ENCODE measurements at regions not wholly inside any gene's neighbourhood (a gene's known extent, or its start where the extent isn't known, plus 50 kb on each side); places are given as distances from the start of the nearest gene placed in this dataset.

GRCh38 chr2:4192119-4192518 lies 488.7 kb downstream of the DCDC2C start:
- Histone ChIP-seq H3K36me3 (no peaks in the 10 kb centered on the region), H3K27me3 (ENCODE audit: insufficient read depth, low read depth, severe bottlenecking) (no peaks in the 10 kb centered on the region), H3K9me3 (ENCODE audit: severe bottlenecking) (peaks cover 14% of the 10 kb centered on the region), H3K27ac (no peak overlapping the region), H3K4me3 (ENCODE audit: low read depth, low read length) (no peak overlapping the region)
- TF ChIP-seq, protein P1, sequence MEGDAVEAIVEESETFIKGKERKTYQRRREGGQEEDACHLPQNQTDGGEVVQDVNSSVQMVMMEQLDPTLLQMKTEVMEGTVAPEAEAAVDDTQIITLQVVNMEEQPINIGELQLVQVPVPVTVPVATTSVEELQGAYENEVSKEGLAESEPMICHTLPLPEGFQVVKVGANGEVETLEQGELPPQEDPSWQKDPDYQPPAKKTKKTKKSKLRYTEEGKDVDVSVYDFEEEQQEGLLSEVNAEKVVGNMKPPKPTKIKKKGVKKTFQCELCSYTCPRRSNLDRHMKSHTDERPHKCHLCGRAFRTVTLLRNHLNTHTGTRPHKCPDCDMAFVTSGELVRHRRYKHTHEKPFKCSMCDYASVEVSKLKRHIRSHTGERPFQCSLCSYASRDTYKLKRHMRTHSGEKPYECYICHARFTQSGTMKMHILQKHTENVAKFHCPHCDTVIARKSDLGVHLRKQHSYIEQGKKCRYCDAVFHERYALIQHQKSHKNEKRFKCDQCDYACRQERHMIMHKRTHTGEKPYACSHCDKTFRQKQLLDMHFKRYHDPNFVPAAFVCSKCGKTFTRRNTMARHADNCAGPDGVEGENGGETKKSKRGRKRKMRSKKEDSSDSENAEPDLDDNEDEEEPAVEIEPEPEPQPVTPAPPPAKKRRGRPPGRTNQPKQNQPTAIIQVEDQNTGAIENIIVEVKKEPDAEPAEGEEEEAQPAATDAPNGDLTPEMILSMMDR (IDR thresholded peaks at IDR 0.05; ENCODE audit: low read depth, low read length), result no peak
- DNase-seq, result no peak

DNA sequence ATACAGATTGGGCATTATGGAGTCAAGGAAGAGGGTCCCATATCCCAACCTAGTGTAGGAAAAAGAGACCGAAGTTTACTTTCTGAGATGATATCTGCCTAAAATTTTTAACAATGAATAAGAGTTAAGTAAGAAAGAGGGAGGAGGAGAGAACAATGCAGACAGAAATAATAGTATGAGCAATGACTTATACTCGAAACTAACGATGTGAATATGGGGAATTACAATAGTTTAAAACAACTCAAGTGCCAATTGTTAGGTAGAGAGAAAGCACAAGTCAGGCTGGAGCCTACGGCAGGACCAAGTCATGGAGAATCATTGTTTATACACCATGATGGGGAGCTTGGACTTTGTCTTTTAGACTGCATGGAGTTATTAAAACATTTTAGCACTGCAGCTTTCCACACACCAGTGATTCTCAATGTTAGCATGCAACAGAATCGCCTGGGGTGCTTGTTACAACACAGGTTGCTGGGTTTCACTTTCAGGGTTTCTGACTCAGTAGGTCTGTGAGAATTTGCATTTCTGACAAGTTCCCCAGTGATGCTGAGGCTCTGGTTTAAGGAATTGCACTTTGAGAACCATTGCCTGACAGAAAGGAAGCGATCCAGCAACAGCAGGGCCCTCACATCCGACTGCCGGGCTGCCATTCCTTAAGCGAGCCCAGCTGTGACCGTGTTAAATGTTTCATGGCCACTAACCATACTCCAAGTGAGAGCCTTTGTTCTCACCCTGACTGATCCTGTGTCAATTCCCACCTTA lies 511.2 kb downstream of the DCDC2C start:
- Histone ChIP-seq H3K27ac (no peak overlapping the region), H3K4me3 (ENCODE audit: low read depth, low read length) (no peak overlapping the region), H3K9me3 (ENCODE audit: severe bottlenecking) (no peaks in the 10 kb centered on the region), H3K27me3 (ENCODE audit: insufficient read depth, low read depth, severe bottlenecking) (no peaks in the 10 kb centered on the region), H3K36me3 (no peaks in the 10 kb centered on the region)
- TF ChIP-seq, protein P1 (IDR thresholded peaks at IDR 0.05; ENCODE audit: low read depth, low read length), result no peak
- no peak for DNase-seq

DNA sequence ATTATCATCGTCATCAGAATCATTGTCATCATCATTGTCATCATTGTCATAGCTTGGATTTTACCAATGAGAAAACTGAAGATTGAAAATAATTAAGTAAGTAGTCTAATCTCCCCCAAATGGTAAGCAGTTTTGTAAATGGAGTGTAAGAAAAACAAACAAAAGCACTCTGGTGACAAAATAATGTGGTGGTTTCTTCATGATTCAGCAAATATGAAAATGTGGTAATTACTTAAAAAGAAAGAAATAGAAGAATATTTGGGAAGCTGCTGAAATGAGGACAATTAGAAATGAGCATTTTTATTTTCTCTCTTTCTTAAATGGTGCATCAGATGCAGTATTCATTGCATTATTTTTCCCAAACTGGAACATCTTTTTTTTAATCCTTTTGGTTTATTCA lies 514.4 kb downstream of the DCDC2C start:
- no peak for DNase-seq
- Histone ChIP-seq H3K4me3 (ENCODE audit: low read depth, low read length) (no peak overlapping the region), H3K9me3 (ENCODE audit: severe bottlenecking) (no peaks in the 10 kb centered on the region), H3K27me3 (ENCODE audit: insufficient read depth, low read depth, severe bottlenecking) (no peaks in the 10 kb centered on the region), H3K27ac (no peak overlapping the region), H3K36me3 (no peaks in the 10 kb centered on the region)
- TF ChIP-seq, protein P1 (IDR thresholded peaks at IDR 0.05; ENCODE audit: low read depth, low read length), result no peak

DNA sequence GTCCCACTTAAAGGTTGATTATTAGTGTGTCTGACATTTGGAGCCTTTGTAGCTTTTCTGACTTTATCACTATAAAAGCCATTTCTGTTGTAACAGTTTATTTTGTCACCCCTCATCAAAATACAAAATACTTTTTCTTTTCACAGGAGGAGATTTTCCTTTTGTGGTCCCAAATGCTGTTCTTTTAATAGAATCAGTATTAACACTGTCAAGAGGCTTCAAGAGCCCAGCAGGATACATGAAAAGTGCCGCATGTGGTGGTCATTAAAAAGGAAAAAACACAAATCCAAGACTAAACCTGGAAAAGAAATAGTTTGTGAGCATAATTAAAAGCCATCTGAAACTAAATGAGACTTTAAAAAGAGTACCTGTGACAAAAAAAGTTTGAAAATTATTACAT lies 515.7 kb downstream of the DCDC2C start:
- TF ChIP-seq, protein P1 (IDR thresholded peaks at IDR 0.05; ENCODE audit: low read depth, low read length), result no peak
- DNase-seq, result no peak
- no peak overlapping the region for H3K27ac ChIP-seq
- no peaks in the 10 kb centered on the region for H3K36me3 ChIP-seq
- H3K4me3 ChIP-seq (ENCODE audit: low read depth, low read length), result no peak overlapping the region
- H3K27me3 ChIP-seq (ENCODE audit: insufficient read depth, low read depth, severe bottlenecking), result no peaks in the 10 kb centered on the region
- no peaks in the 10 kb centered on the region for H3K9me3 ChIP-seq (ENCODE audit: severe bottlenecking)

- no peaks in the 10 kb centered on the region for H3K9me3 ChIP-seq (ENCODE audit: severe bottlenecking)
- no peaks in the 10 kb centered on the region for H3K27me3 ChIP-seq (ENCODE audit: insufficient read depth, low read depth, severe bottlenecking)
- no peak overlapping the region for H3K27ac ChIP-seq
- no peak for DNase-seq
- H3K36me3 ChIP-seq, result no peaks in the 10 kb centered on the region
- TF ChIP-seq, protein P1 (IDR thresholded peaks at IDR 0.05; ENCODE audit: low read depth, low read length), result no peak
- H3K4me3 ChIP-seq (ENCODE audit: low read depth, low read length), result no peak overlapping the region
Observed at GRCh38 chr2:4219571-4219970, 516.2 kb downstream of the DCDC2C start.

GRCh38 chr2:4221434-4221833 lies 518.1 kb downstream of the DCDC2C start:
- no peak overlapping the region for H3K27ac ChIP-seq
- H3K36me3 ChIP-seq, result no peaks in the 10 kb centered on the region
- DNase-seq, result no peak
- H3K4me3 ChIP-seq (ENCODE audit: low read depth, low read length), result no peak overlapping the region
- H3K9me3 ChIP-seq (ENCODE audit: severe bottlenecking), result no peaks in the 10 kb centered on the region
- H3K27me3 ChIP-seq (ENCODE audit: insufficient read depth, low read depth, severe bottlenecking), result no peaks in the 10 kb centered on the region
- TF ChIP-seq, protein P1 (IDR thresholded peaks at IDR 0.05; ENCODE audit: low read depth, low read length), result no peak

Measured in WERI-Rb-1 (cell line).